PC-3 (cell line): ENCODE measurements at regions not wholly inside any gene's neighbourhood (a gene's known extent, or its start where the extent isn't known, plus 50 kb on each side); places are given as distances from the start of the nearest gene placed in this dataset.
A peak's percentile ranks its signal among the peaks of the same experiment; 100 is the strongest.
"Not testable (repeated sequence)": the region's sequence is repeated elsewhere in the genome, so short reads cannot be mapped to it uniquely, and the experiment has no call there.

Experiments
- ATAC-seq: fragments of 200-7000 bp; cut with Tn5 transposase; 2 replicates; pipeline ENCODE4 v1.9.1; 2020; ENCODE audit warnings: mild to moderate bottlenecking, moderate library complexity
- BruUV-seq: library from RNA; stranded (reverse); fragments of 400-500 nt; replicated peaks from 2 replicates; lab custom pipeline; 2021; lab: Mats Ljungman, UMichigan
- CTCF ChIA-PET: fragments of 300-600 bp; sonication (Branson Sonifier 250); formaldehyde crosslinking; loops from one replicate; lab custom pipeline; 2022; ENCODE audit warnings: antibody characterized with exemption; lab: Charles Lee
- POLR2A ChIA-PET: fragments of 300-600 bp; sonication (Branson Sonifier 250); formaldehyde crosslinking; loops from one replicate; lab custom pipeline; 2022; ENCODE audit warnings: antibody characterized with exemption; ENCODE audit not compliant: unreplicated experiment; lab: Charles Lee
- DNase-seq: peaks from one replicate; pipeline ENCODE4 v3.0.0-alpha.2; 2015
- H2AFZ ChIP-seq: fragments of 300-600 bp; sonication (generic); 2 replicates; pipeline ENCODE4 v1.6.0; 2016; ENCODE audit warnings: antibody characterized with exemption, low read length
- H3F3A ChIP-seq: fragments of 300-600 bp; sonication (generic); one replicate; pipeline ENCODE4 v1.6.0; 2017; ENCODE audit warnings: antibody characterized with exemption, low read length, control low read depth, mild to moderate bottlenecking; ENCODE audit not compliant: unreplicated experiment
- H3K27ac ChIP-seq: fragments of 300-600 bp; sonication (generic); 2 replicates; pipeline ENCODE4 v1.5.1; 2016; ENCODE audit warnings: mild to moderate bottlenecking, low read length
- H3K27me3 ChIP-seq: fragments of 300-600 bp; sonication (generic); 2 replicates; pipeline ENCODE4 v1.6.1; 2016; ENCODE audit warnings: low read length, mixed read lengths
- H3K36me3 ChIP-seq: fragments of 300-600 bp; sonication (generic); 2 replicates; pipeline ENCODE4 v1.6.1; 2016; ENCODE audit warnings: low read depth, mixed run types, low read length, mixed read lengths
- H3K4me1 ChIP-seq: fragments of 300-600 bp; sonication (generic); 2 replicates; pipeline ENCODE4 v1.5.1; 2016; ENCODE audit warnings: low read length; ENCODE audit not compliant: insufficient read depth
- H3K4me2 ChIP-seq: fragments of 300-600 bp; sonication (generic); 2 replicates; pipeline ENCODE4 v1.6.0; 2016; ENCODE audit warnings: low read length
- H3K4me3 ChIP-seq: fragments of 300-600 bp; sonication (generic); 2 replicates; pipeline ENCODE4 v1.5.1; 2016; ENCODE audit warnings: mild to moderate bottlenecking, low read length, mixed read lengths
- H3K79me2 ChIP-seq: fragments of 300-600 bp; sonication (generic); 2 replicates; pipeline ENCODE4 v1.6.1; 2017; ENCODE audit warnings: low read length, mixed read lengths
- H3K9ac ChIP-seq: fragments of 300-600 bp; sonication (generic); 2 replicates; pipeline ENCODE4 v1.6.0; 2016; ENCODE audit warnings: mild to moderate bottlenecking, low read length
- H3K9me2 ChIP-seq: fragments of 300-600 bp; sonication (generic); replicated peaks from 2 replicates; pipeline ENCODE4 v1.6.1; 2016; ENCODE audit warnings: mixed run types, low read length, mixed read lengths
- H3K9me3 ChIP-seq: fragments of 300-600 bp; sonication (generic); 2 replicates; pipeline ENCODE4 v1.6.1; 2016; ENCODE audit warnings: low read length, mixed read lengths
- H4K20me1 ChIP-seq: fragments of 300-600 bp; sonication (generic); 2 replicates; pipeline ENCODE4 v1.6.1; 2016; ENCODE audit warnings: low read length, mixed read lengths
- intact Hi-C: fragments of 100-400 bp; cut with micrococcal nuclease; formaldehyde crosslinking; loops from 2 replicates; pipeline ENCODE4 v1.9.0; 2023

DNA sequence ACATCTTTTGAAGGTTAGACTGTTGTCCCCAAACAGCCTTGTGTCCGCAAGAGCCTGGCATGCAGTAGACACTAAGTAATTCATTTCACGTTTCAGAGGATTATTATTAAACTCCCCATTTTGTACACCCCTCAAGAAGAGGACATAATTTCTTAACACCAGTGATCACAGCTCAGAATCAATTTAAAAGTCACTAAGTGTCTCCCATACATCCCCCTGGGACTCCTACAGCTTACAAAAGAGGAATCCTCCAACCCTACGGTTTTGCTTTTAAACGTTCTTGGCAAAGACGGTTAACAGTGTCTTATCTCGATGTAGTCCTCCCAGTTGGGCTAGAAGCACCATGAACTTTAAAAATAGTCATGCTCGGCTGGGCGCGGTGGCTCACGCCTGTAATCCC is 81.2 kb upstream of the PDPR start:
- CTCF ChIA-PET, H2AFZ ChIP-seq, H3K9me2 ChIP-seq, H4K20me1 ChIP-seq, H3K4me3 ChIP-seq, intact Hi-C loops, H3K9me3 ChIP-seq, H3K27me3 ChIP-seq, BruUV-seq, H3F3A ChIP-seq, H3K79me2 ChIP-seq, POLR2A ChIA-PET, DNase-seq, ATAC-seq, H3K36me3 ChIP-seq, H3K4me1 ChIP-seq, H3K27ac ChIP-seq, H3K4me2 ChIP-seq, H3K9ac ChIP-seq: not testable (repeated sequence)

DNA sequence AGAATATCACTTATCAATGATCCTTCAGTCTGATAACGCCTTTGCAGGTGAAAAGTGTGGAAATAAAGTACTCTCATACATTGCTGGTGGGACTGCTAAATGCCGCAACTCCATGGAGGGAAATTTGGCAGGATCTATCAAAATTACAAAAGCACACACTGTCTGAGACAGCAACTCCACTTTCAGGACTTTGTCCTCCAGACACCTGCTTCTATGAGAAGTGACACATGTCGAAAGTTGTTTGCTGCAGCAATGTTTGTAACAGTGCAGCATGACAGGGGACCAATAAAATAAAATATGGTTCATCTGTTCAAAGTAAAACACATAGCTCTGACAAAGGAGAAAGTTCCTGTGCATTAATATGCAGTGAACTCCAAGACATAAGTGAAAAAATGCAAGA is 76.2 kb upstream of the PDPR start:
- H2AFZ ChIP-seq, H4K20me1 ChIP-seq, H3K9me2 ChIP-seq, intact Hi-C loops, POLR2A ChIA-PET, H3K4me1 ChIP-seq, ATAC-seq, H3K4me2 ChIP-seq, CTCF ChIA-PET, BruUV-seq, H3F3A ChIP-seq, DNase-seq, H3K27me3 ChIP-seq, H3K4me3 ChIP-seq, H3K9me3 ChIP-seq, H3K27ac ChIP-seq, H3K79me2 ChIP-seq, H3K9ac ChIP-seq, H3K36me3 ChIP-seq: not testable (repeated sequence)

DNA sequence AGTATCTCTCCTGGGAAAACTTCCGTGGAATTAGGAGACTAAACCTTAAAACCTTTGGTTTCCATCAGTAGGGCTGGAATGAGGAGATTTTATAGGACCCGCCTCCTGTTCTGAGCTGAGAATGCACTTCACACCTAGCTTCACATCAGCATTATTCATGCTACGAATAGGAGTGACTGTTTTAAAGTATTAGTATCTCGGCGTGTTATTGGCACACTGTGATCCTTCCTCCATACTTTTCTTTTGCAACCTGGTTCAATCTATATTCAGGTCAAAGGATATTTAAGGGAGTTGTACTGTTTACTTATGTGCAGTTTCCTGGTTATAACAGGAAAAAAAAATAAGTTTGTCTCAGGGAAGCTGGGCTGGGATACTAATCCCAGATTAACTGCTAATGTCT is 73.6 kb upstream of the PDPR start:
- not testable (repeated sequence) for BruUV-seq, H3K9me2 ChIP-seq

DNA sequence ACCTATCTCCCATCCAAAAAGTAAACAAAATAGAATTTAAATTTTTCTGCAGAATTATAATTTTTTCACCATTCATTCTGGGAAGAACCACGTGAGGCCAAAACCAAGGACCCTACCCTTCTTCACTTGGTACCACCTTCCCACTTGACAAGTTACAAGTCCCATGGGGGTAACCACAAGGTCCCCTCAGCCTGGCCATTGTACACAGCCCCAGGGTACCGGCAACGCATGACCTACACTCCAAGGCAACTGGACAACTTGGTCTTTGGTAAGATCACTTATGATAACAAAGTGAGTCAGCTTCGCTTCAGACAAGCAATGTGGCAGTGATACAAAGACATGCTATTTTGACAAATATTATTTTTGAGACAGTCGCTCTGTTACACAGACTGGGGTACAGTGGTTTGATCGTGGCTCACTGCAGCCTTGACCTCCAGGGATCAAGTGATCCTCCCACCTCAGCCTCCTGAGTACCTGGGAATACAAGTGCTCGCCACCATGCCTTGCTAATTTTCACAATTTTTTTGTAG is 70.5 kb upstream of the PDPR start:
- H2AFZ ChIP-seq, H4K20me1 ChIP-seq, H3K9ac ChIP-seq, H3K27me3 ChIP-seq, H3K9me3 ChIP-seq, CTCF ChIA-PET, POLR2A ChIA-PET, H3K9me2 ChIP-seq, H3K27ac ChIP-seq, H3K36me3 ChIP-seq, H3K4me3 ChIP-seq, intact Hi-C loops, H3K4me1 ChIP-seq, BruUV-seq, H3K79me2 ChIP-seq, H3F3A ChIP-seq, H3K4me2 ChIP-seq: not testable (repeated sequence)
- ATAC-seq = peak; percentile 66
- peak; percentile 30 for DNase-seq

More for the DNA sequence above, 73.6 kb upstream of the PDPR start:
- H3K9ac ChIP-seq, H2AFZ ChIP-seq, H3K27me3 ChIP-seq, H3F3A ChIP-seq, H3K36me3 ChIP-seq, POLR2A ChIA-PET, H3K79me2 ChIP-seq, ATAC-seq, H4K20me1 ChIP-seq, H3K27ac ChIP-seq, H3K4me1 ChIP-seq, H3K4me2 ChIP-seq, H3K4me3 ChIP-seq, H3K9me3 ChIP-seq, intact Hi-C loops, CTCF ChIA-PET, DNase-seq: not testable (repeated sequence)

DNA sequence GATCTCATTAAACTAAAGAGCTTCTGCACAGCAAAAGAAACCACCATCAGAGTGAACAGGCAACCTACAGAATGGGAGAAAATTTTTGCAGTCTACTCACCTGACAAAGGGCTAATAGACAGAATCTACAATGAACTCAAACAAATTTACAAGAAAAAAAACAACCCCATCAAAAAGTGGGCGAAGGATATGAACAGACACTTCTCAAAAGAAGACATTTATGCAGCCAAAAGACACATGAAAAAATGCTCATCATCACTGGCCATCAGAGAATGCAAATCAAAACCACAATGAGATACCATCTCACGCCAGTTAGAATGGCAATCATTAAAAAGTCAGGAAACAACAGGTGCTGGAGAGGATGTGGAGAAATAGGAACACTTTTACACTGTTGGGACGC is 67.6 kb upstream of the PDPR start:
- H4K20me1 ChIP-seq, POLR2A ChIA-PET, H3K36me3 ChIP-seq, H3K9ac ChIP-seq, H3K9me2 ChIP-seq, BruUV-seq, H3K4me1 ChIP-seq, CTCF ChIA-PET, H3K27me3 ChIP-seq, H3K4me2 ChIP-seq, H2AFZ ChIP-seq, H3K4me3 ChIP-seq, H3K9me3 ChIP-seq, ATAC-seq, H3K79me2 ChIP-seq, H3F3A ChIP-seq, H3K27ac ChIP-seq, intact Hi-C loops, DNase-seq: not testable (repeated sequence)

DNA sequence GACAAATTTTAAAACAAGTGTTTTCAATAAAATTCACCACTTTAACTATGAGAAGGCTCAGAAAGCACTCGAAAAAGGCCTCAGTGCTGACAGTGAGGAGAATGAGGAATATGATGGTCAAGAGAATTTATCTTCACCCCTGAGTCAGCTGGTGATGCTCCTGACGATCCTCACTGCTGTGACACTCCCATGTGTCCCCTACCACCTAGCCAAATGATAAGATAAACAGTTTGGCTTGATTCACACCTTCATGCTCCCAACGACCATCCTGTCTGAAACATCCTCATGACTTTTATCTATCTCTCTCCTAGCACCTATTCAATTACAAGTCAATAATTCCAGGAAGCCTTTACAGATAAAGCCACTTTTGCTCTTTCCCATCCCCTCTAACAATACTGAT is 66.0 kb upstream of the PDPR start:
- DNase-seq, H3K4me3 ChIP-seq, H3K9me3 ChIP-seq, H3K4me2 ChIP-seq, H3K36me3 ChIP-seq, intact Hi-C loops, H3F3A ChIP-seq, H3K9ac ChIP-seq, H3K9me2 ChIP-seq, H3K79me2 ChIP-seq, H3K4me1 ChIP-seq, H4K20me1 ChIP-seq, POLR2A ChIA-PET, CTCF ChIA-PET, H3K27ac ChIP-seq, ATAC-seq, BruUV-seq, H3K27me3 ChIP-seq, H2AFZ ChIP-seq: not testable (repeated sequence)

DNA sequence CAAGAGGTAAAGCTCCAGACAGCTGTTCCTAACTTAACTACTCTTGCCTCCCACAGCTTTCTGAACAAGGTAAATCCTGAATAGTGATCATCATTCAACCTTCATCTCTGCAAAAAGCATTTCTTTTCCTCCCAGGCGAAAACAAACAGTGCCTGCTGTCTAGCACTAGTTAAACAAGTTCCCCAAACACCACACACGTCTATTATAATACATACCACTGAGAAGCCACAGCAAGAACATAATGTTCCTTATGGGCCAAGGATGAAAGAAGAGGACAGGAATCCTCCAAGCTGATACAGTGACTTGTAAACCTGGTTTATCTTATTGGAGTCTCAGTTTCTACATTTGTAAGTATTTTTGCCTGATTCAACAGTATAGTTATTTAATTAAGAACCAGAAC is 56.1 kb upstream of the PDPR start:
- H3K4me2 ChIP-seq, H4K20me1 ChIP-seq, H3K9me2 ChIP-seq, CTCF ChIA-PET, H3K79me2 ChIP-seq, H3K36me3 ChIP-seq, H3K4me1 ChIP-seq, H3K27ac ChIP-seq, H3K27me3 ChIP-seq, DNase-seq, H3K9ac ChIP-seq, BruUV-seq, H3F3A ChIP-seq, H3K4me3 ChIP-seq, H3K9me3 ChIP-seq, POLR2A ChIA-PET, H2AFZ ChIP-seq, intact Hi-C loops, ATAC-seq: not testable (repeated sequence)
